ENCODE measurements at regions not wholly inside any gene's neighbourhood (a gene's known extent, or its start where the extent isn't known, plus 50 kb on each side); places are given as distances from the start of the nearest gene placed in this dataset.

- in situ Hi-C loops (cut with MboI; ENCODE audit: low sequenced_read_pairs): no loop called here
- DNase-seq (ENCODE audit: low spot score in 2 of 2): no peak
- no peak overlapping the region for H3K4me3 ChIP-seq
- H3K27me3 ChIP-seq (ENCODE audit: low read depth): no peaks in the 10 kb centered on the region
- H3K4me1 ChIP-seq: no peaks in the 10 kb centered on the region
- H3K9me3 ChIP-seq: no peaks in the 10 kb centered on the region
- H3K36me3 ChIP-seq (replicated peaks): no peaks in the 10 kb centered on the region
These were observed 135.1 kb downstream of the SOCS6 start for GRCh38 chr18:70423988-70424387.

GRCh38 chr18:70423120-70423519 is 134.3 kb downstream of the SOCS6 start:
- in situ Hi-C loops (cut with MboI; ENCODE audit: low sequenced_read_pairs): no loop called here

GRCh38 chr18:70422391-70422965 is 133.6 kb downstream of the SOCS6 start:
- in situ Hi-C loops (cut with MboI; ENCODE audit: low sequenced_read_pairs): no loop called here
- no peak overlapping the region for H3K4me3 ChIP-seq
- H3K27me3 ChIP-seq (ENCODE audit: low read depth): no peaks in the 10 kb centered on the region
- H3K9me3 ChIP-seq: no peaks in the 10 kb centered on the region
- no peaks in the 10 kb centered on the region for H3K36me3 ChIP-seq (replicated peaks)
- no peaks in the 10 kb centered on the region for H3K4me1 ChIP-seq
- no peak for DNase-seq (ENCODE audit: low spot score in 2 of 2)

More at GRCh38 chr18:70423120-70423519, 134.3 kb downstream of the SOCS6 start:
- Histone ChIP-seq H3K27me3 (ENCODE audit: low read depth) (no peaks in the 10 kb centered on the region), H3K4me3 (no peak overlapping the region), H3K4me1 (no peaks in the 10 kb centered on the region), H3K9me3 (no peaks in the 10 kb centered on the region), H3K36me3 (replicated peaks) (no peaks in the 10 kb centered on the region)
- DNase-seq (ENCODE audit: low spot score in 2 of 2): no peak

- H3K9me3 ChIP-seq: no peaks in the 10 kb centered on the region
- DNase-seq (ENCODE audit: low spot score in 2 of 2): no peak
- no peak overlapping the region for H3K4me3 ChIP-seq
- H3K4me1 ChIP-seq: no peaks in the 10 kb centered on the region
- in situ Hi-C loops (cut with MboI; ENCODE audit: low sequenced_read_pairs): no loop called here
- no peaks in the 10 kb centered on the region for H3K27me3 ChIP-seq (ENCODE audit: low read depth)
- H3K36me3 ChIP-seq (replicated peaks): no peaks in the 10 kb centered on the region
These were observed 132.9 kb downstream of the SOCS6 start for GRCh38 chr18:70421471-70422390.

- H3K4me3 ChIP-seq: no peak overlapping the region
- DNase-seq (ENCODE audit: low spot score in 2 of 2): no peak
- H3K4me1 ChIP-seq: no peaks in the 10 kb centered on the region
- H3K36me3 ChIP-seq (replicated peaks): no peaks in the 10 kb centered on the region
- H3K27me3 ChIP-seq (ENCODE audit: low read depth): no peaks in the 10 kb centered on the region
- in situ Hi-C loops (cut with MboI; ENCODE audit: low sequenced_read_pairs): no loop called here
- H3K9me3 ChIP-seq: no peaks in the 10 kb centered on the region
These were observed 131.5 kb downstream of the SOCS6 start for GRCh38 chr18:70420146-70420898.

GRCh38 chr18:70419526-70419925 is 130.7 kb downstream of the SOCS6 start:
- no peak for DNase-seq (ENCODE audit: low spot score in 2 of 2)
- in situ Hi-C loops (cut with MboI; ENCODE audit: low sequenced_read_pairs): no loop called here
- no peak overlapping the region for H3K4me3 ChIP-seq
- H3K4me1 ChIP-seq: no peaks in the 10 kb centered on the region
- H3K9me3 ChIP-seq: no peaks in the 10 kb centered on the region
- H3K27me3 ChIP-seq (ENCODE audit: low read depth): no peaks in the 10 kb centered on the region
- H3K36me3 ChIP-seq (replicated peaks): no peaks in the 10 kb centered on the region

- Histone ChIP-seq H3K4me1 (no peaks in the 10 kb centered on the region), H3K9me3 (no peaks in the 10 kb centered on the region), H3K27me3 (ENCODE audit: low read depth) (no peaks in the 10 kb centered on the region), H3K36me3 (replicated peaks) (no peaks in the 10 kb centered on the region), H3K4me3 (no peak overlapping the region)
- in situ Hi-C loops (cut with MboI; ENCODE audit: low sequenced_read_pairs): no loop called here
- DNase-seq (ENCODE audit: low spot score in 2 of 2): no peak
These were observed 129.9 kb downstream of the SOCS6 start for GRCh38 chr18:70418546-70419311.

GRCh38 chr18:70417847-70418246 is 129.0 kb downstream of the SOCS6 start:
- no peaks in the 10 kb centered on the region for H3K36me3 ChIP-seq (replicated peaks)
- in situ Hi-C loops (cut with MboI; ENCODE audit: low sequenced_read_pairs): no loop called here
- H3K27me3 ChIP-seq (ENCODE audit: low read depth): no peaks in the 10 kb centered on the region
- no peak overlapping the region for H3K4me3 ChIP-seq
- H3K9me3 ChIP-seq: no peaks in the 10 kb centered on the region
- DNase-seq (ENCODE audit: low spot score in 2 of 2): no peak
- no peaks in the 10 kb centered on the region for H3K4me1 ChIP-seq

GRCh38 chr18:70416496-70416895 is 127.7 kb downstream of the SOCS6 start:
- in situ Hi-C loops (cut with MboI; ENCODE audit: low sequenced_read_pairs): no loop called here
- Histone ChIP-seq H3K4me1 (no peaks in the 10 kb centered on the region), H3K27me3 (ENCODE audit: low read depth) (no peaks in the 10 kb centered on the region)

GRCh38 chr18:70415823-70416488 is 127.1 kb downstream of the SOCS6 start:
- Histone ChIP-seq H3K36me3 (replicated peaks) (no peaks in the 10 kb centered on the region), H3K9me3 (no peaks in the 10 kb centered on the region), H3K4me3 (no peak overlapping the region), H3K4me1 (no peaks in the 10 kb centered on the region), H3K27me3 (ENCODE audit: low read depth) (no peaks in the 10 kb centered on the region)
- in situ Hi-C loops (cut with MboI; ENCODE audit: low sequenced_read_pairs): no loop called here
- DNase-seq (ENCODE audit: low spot score in 2 of 2): no peak

More at GRCh38 chr18:70416496-70416895, 127.7 kb downstream of the SOCS6 start:
- no peak overlapping the region for H3K4me3 ChIP-seq
- no peaks in the 10 kb centered on the region for H3K9me3 ChIP-seq
- no peak for DNase-seq (ENCODE audit: low spot score in 2 of 2)
- no peaks in the 10 kb centered on the region for H3K36me3 ChIP-seq (replicated peaks)

- in situ Hi-C loops (cut with MboI; ENCODE audit: low sequenced_read_pairs): no loop called here
- H3K9me3 ChIP-seq: no peaks in the 10 kb centered on the region
- no peak for DNase-seq (ENCODE audit: low spot score in 2 of 2)
- H3K4me1 ChIP-seq: no peaks in the 10 kb centered on the region
- no peaks in the 10 kb centered on the region for H3K36me3 ChIP-seq (replicated peaks)
- H3K27me3 ChIP-seq (ENCODE audit: low read depth): no peaks in the 10 kb centered on the region
- no peak overlapping the region for H3K4me3 ChIP-seq
These were observed 125.6 kb downstream of the SOCS6 start for GRCh38 chr18:70414315-70414900.

GRCh38 chr18:70413455-70413854 is 124.6 kb downstream of the SOCS6 start:
- Histone ChIP-seq H3K4me1 (no peaks in the 10 kb centered on the region), H3K4me3 (no peak overlapping the region), H3K36me3 (replicated peaks) (no peaks in the 10 kb centered on the region), H3K9me3 (no peaks in the 10 kb centered on the region), H3K27me3 (ENCODE audit: low read depth) (no peaks in the 10 kb centered on the region)
- in situ Hi-C loops (cut with MboI; ENCODE audit: low sequenced_read_pairs): no loop called here
- DNase-seq (ENCODE audit: low spot score in 2 of 2): no peak
